Medulla oblongata (tissue), 1 donor: ENCODE measurements at regions not wholly inside any gene's neighbourhood (a gene's known extent, or its start where the extent isn't known, plus 50 kb on each side); places are given as distances from the start of the nearest gene placed in this dataset.
"Not testable (repeated sequence)": the region's sequence is repeated elsewhere in the genome, so short reads cannot be mapped to it uniquely, and the experiment has no call there.

Source experiments
- DNase-seq: peaks from one replicate; pipeline ENCODE4 v3.0.0-alpha.2; 2015; ENCODE audit errors: extremely low spot score

GRCh38 chr20:22949331-22950109 lies 85.6 kb upstream of the SSTR4 start:
- DNase-seq, result no peak

DNA sequence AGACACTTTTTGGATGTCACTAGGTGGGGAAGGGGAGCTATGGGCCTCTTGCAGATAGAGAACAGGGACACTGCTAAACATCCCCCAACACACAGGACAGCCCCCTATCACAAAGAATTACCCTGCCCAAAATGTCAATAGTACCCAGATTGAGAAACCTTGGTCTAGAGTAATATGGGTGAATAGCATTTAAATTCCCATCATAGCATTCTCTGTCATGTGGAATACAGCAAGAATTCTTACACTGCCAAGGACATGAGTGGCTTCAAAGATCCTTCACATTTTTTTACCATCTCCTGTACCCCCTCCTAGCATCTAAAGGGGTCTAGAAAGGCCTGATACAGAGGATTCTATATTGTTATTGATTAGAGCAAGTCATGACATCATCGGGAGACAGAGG lies 83.1 kb upstream of the SSTR4 start:
- DNase-seq, result no peak

DNA sequence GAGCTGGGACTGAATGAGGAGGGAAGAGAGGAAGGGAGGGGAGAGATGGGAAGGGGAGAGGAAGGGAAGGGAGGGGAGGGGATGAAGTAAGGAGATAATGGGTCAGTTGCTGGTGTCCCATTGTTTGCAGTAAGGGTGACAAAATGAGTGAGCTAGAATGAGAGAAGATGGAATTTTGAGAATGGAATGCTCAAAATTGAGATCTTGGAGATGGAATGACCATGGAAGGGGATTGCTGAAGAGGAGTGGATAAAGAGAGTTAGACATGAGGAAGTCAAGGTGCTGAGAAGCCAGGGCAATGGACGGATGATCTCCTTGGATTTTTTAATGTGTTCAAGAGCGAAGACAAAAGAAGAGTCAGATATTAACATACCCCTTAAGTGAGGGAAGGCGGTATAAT lies 80.5 kb upstream of the SSTR4 start:
- DNase-seq, result no peak

GRCh38 chr20:22958390-22958789 lies 76.7 kb upstream of the SSTR4 start:
- DNase-seq, result no peak

DNA sequence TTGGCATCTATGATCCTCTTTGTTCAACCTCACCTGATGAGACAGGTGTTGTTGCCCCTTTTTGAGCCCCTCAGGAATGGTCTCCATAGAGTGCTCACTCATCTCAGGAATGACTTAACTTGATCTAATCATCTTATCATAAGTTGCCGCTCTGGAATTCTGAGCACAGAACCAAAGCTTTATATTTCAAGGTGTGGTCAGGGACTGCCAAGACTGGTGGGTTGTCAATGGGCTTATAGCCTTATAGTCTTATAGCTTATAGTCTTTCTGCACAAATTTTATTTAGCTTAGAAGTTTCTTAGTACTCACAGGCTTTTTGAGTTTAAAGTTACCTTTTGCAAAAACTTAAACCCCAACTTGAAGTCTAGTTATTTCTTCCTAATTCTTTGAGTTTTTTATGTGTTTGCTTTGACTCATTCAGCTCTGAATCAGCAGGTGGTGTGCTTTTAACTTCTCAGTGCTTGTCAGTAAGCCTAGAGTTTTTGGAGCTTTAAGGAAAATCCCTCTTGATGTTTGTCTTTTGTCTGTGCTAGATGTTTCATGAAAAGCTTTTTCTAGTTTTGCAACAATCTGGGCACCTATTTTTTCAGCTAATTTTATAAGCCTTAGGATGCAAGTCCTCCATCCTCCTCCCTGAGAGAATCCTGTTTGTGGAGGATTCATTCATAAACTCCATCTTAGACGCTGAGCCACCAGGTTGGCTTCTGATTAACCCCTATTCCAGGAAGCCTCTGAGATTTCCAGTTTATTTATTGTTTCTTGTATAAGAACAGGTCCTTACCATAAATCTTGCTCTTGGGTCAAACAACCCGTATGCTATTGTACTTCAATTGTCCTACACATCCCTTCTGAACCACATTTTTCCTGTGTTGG lies 72.3 kb upstream of the SSTR4 start:
- DNase-seq, result no peak

DNA sequence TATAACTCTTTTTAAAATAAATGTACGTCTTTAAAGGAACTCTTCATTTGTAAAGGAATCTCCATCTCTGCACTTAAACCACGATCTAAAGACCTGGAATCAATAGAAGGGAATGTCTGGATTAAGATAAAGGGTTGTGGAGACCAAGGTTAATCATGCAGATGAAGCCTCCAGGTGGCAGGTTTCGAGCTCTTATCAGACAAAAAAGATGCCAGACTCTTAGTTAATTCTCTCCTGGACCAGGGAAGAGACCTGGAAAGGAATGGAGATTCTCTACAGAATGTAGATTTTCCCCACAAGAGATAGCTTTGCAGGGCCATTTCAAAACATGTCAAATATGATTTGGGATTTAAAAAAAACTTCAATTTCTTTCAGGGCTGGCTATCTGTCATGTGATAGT lies 71.5 kb upstream of the SSTR4 start:
- DNase-seq, result no peak

DNA sequence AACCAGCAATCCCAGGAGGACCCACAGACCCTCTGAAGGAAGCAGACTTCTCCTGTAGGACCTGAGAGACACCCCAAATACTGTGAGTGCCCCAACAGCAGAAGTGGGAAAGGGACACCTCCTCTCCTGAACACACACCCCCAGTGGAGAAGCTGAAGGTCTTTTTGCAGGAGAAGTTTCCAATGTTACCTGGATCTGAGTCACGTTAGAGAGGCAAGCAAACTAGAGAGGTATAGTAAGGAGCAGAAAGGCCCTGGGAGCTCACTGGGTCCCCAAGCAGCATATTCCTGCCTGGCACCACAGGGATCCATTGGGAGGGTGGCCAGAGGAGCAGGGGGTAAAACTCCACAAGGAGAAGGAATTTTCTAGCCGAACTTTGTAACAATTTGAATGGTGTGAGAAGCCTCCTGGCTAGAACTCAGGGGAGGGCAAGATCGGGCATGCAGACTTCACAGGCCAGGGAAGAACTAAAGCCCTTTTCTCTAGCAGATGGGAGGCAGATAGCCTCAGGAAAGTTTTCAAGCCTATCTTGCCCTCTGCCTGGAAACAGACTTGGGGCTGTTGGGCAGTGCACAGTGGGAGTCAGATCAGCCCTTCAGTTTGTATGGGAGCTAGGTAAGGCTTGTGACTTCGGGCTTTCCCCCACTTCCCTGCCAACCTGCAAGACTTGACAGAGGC lies 68.2 kb upstream of the SSTR4 start:
- DNase-seq, result no peak

- not testable (repeated sequence) for DNase-seq
Observed at GRCh38 chr20:22967706-22968105, 67.4 kb upstream of the SSTR4 start.

DNA sequence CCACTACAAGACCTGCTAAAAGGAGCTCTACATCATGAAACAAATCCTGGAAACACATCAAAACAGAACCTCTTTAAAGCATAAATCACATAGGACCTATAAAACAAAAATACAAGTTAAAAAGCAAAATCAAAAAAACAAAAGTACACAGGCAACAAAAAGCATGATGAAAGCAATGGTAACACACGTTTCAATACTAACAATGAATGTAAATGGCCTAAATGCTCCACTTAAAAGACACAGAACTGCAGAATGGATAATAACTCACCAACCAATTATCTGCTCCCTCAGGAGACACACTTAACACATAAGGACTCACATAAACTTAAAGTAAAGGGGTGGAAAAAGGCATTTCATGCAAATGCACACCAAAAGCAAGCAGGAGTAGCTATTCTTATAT lies 66.1 kb upstream of the SSTR4 start:
- not testable (repeated sequence) for DNase-seq

DNA sequence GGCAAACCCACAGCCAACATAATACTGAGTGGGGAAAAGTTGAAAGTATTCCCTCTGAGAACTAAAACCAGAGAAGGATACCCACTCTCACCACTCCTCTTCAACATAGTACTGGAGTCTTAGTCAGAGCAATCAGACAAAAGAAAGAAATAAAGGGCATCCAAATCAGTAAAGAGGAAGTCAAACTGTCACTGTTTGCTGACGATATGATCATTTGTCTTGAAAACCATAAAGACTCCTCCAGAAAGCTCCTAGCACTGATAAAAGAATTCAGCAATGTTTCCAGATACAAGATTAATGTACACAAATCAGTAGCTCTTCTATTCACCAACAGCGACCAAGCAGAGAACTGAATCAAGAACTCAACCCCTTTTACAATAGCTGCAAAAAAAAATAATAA lies 64.0 kb upstream of the SSTR4 start:
- DNase-seq, result not testable (repeated sequence)

DNA sequence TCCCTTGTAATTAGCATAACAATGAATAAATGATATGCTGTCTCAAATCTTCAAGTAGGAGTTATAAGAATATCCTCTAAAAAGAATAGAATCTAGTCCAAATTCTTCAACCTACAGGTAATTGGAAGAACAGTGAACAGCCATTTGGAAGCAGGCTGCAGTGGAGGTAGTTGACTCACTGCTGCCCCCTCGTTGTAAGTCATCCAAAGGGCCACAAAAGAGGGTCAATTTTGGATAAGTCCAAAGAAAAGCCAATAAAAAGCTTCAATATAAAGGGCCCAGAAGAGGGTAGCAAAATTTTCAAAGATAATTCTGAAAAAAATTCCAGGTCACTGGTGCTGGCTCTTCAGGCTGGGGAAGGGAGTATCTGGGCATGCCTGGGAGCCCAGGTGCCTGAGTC lies 60.8 kb upstream of the SSTR4 start:
- DNase-seq, result no peak

- no peak for DNase-seq
Observed at GRCh38 chr20:22977047-22977785, 57.9 kb upstream of the SSTR4 start.

GRCh38 chr20:22984008-22984407 lies 51.1 kb upstream of the SSTR4 start:
- no peak for DNase-seq

GRCh38 chr20:22984606-22985005 lies 50.5 kb upstream of the SSTR4 start:
- peak; percentile 9 for DNase-seq

DNA sequence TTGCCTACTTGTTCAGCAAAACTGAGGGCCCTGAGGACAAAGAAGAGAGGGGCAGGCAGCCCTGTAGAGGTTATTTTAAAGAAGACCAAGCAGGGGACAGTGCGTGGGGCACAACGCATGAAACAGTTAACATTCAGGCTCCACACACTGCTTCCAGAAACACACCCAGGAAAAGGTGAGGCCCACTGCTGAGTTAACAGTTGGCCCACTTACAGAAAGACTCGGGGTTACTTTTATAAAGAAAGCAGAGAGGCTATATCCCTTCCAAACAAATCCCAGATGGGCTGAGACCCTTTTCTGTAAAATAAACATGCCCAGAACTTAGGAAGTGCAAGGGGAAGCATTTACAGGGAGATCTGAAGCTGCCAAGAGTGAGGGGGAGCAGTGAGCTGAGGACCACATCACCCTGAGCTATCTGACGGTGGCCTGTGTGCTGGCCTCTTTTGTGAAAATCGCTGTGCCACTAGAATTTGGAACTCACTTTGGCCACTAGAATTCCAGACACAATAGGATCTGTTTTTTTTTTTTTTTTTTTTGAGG lies 49.8 kb upstream of the SSTR4 start:
- no peak for DNase-seq
